EH (cell line): ENCODE measurements at regions not wholly inside any gene's neighbourhood (a gene's known extent, or its start where the extent isn't known, plus 50 kb on each side); places are given as distances from the start of the nearest gene placed in this dataset.
A peak's percentile ranks its signal among the peaks of the same experiment; 100 is the strongest.
"Not testable (repeated sequence)": the region's sequence is repeated elsewhere in the genome, so short reads cannot be mapped to it uniquely, and the experiment has no call there.

Experiments used
- DNase-seq: peaks from one replicate; pipeline ENCODE4 v3.0.0-alpha.2; 2015; ENCODE audit warnings: low read depth

GRCh38 chr9:78671785-78672184 is 374.9 kb downstream of the PSAT1 start:
- peak; percentile 50 for DNase-seq

- DNase-seq: no peak
Observed at GRCh38 chr9:78674874-78675273, 377.9 kb downstream of the PSAT1 start.

GRCh38 chr9:78676009-78676408 is 379.1 kb downstream of the PSAT1 start:
- DNase-seq: peak; percentile 87

DNA sequence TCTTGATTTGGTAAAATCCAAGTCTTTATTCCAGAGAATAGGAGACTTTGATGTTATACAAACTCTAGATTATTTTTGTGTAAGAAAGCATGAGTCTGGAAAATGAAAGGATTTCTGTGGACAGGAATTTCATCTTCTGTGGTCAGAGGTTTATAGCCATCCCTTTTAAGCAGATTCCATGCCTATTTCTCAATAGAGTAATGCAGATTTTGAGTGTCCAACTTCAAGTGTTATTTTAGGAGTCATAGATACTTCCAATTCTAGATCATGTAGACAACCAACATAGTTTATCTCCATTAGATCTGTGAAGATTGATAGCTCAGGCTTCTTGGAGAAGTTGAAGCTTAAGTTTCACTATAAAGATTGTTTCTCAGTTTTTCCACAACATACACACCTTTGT is 379.7 kb downstream of the PSAT1 start:
- DNase-seq: peak; percentile 93

DNA sequence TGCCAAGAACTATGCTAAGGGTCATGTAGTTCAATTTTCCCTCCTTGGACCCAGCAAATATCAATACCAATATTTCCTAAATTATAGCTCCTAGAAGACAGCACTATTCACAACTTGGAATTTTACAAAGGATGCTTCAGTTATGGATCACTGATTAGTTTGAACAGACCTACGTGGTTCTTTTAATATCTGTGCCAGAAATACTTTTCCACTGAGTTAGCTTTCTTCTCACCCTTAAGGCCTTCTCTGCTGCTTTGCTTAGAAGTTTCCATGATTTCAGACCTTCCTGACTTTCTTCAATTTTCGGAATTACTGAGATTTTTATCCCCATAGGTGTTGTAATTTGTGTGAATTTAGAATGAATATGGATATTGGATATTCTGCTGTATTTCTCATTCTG is 380.4 kb downstream of the PSAT1 start:
- peak; percentile 65 for DNase-seq

- DNase-seq: no peak
Observed at GRCh38 chr9:78678877-78679276, 382.0 kb downstream of the PSAT1 start.

- DNase-seq: no peak
Observed at GRCh38 chr9:78680196-78680595, 383.3 kb downstream of the PSAT1 start.

GRCh38 chr9:78682216-78682615 is 385.3 kb downstream of the PSAT1 start:
- no peak for DNase-seq

DNA sequence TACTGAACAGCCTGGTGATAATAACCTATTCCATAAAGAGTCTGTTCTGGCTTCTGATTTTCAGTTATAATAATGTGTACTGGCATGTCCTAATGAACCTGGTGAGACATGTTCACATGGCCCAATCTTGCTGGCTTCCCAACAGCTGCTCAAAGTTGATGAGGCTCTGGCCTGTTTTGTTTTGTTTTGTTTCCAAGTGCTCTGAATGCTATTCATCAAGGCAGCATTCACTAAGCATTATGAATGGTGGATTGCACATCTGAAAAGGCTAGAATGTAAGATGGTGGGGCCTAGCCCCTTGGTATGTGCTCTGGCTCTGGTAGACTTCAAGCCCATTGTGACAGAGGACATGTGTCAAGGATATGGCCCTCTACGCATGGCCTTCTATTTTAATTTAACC is 388.5 kb downstream of the PSAT1 start:
- DNase-seq: no peak

DNA sequence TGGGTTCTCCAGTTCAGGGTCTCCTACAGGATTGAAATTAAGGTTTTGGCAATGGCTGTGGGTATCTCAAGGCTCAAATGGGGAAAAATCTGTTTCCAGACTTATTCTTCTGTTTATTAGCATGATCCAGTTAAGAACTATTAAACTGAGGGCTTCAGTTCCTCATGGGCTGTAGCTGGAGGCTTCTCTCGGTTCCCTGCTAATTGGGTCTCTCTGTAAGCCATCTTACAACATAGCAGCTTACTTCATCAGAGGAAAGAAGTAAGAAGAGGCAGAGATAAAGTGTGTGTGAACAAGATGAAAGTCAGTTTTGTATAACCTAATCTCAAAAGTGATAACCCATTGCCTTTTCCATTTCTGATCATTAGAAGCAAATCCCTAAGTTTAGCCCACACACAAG is 391.9 kb downstream of the PSAT1 start:
- DNase-seq: no peak

- DNase-seq: peak; percentile 85
Observed at GRCh38 chr9:78691542-78691941, 394.6 kb downstream of the PSAT1 start.

- peak; percentile 93 for DNase-seq
Observed at GRCh38 chr9:78692871-78693270, 395.9 kb downstream of the PSAT1 start.

GRCh38 chr9:78694974-78695373 is 398.0 kb downstream of the PSAT1 start:
- no peak for DNase-seq

GRCh38 chr9:78695519-78695918 is 398.6 kb downstream of the PSAT1 start:
- no peak for DNase-seq

GRCh38 chr9:78697618-78698017 is 400.7 kb downstream of the PSAT1 start:
- peak; percentile 61 for DNase-seq

DNA sequence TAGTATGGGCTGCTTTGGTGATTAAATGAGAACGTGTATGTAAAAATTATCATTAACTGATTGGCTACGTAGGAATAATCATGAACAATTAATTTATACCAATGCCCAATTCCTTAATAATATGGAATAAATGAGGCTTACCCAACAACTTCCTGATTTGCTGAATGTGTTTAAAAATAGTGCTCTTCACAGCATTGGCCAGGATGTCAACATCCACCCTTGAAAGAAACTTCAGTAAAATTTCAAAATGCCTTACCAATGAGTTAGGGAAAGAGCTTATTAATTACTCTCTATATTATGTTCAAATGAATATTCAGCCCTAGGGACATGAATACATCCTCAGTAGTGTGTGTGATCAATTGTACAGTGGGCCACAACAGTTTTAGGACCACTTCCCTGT is 401.4 kb downstream of the PSAT1 start:
- DNase-seq: peak; percentile 40

DNA sequence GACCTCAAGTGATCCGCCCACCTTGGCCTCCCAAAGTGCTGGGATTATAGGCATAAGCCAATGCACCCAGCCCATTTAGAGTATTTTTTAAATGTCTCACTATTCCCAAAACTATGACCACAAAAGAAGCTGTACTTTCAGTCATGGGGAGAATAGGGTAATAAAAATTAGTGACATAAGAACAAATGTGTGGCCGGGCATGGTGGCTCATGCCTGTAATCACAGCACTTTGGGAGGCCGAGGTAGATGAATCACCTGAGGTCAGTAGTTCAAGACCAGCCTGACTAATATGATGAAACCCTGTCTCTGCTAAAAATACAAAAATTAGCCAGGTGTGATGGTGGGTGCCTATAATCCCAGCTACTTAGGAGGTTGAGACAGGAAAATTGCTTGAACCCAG is 402.3 kb downstream of the PSAT1 start:
- peak; percentile 44 for DNase-seq

DNA sequence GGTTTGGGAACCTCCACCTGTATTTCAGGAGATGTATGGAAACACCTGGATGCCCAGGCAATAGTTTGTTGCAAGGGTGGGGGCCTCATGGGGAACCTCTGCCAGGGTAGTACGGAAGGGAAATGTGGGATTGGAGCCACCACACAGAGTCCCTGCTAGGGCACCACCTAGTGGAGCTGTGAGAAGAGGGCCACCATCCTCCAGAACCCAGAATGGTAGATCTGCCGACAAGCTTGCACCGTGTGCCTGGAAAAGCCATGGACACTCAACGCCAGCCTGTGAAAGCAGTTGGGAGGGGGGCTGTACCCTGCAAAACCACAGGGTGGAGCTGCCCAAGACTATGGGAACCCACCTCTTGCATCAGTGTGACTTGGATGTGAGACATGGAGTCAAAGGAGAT is 407.2 kb downstream of the PSAT1 start:
- not testable (repeated sequence) for DNase-seq

- DNase-seq: no peak
Observed at GRCh38 chr9:78707080-78707479, 410.2 kb downstream of the PSAT1 start.

DNA sequence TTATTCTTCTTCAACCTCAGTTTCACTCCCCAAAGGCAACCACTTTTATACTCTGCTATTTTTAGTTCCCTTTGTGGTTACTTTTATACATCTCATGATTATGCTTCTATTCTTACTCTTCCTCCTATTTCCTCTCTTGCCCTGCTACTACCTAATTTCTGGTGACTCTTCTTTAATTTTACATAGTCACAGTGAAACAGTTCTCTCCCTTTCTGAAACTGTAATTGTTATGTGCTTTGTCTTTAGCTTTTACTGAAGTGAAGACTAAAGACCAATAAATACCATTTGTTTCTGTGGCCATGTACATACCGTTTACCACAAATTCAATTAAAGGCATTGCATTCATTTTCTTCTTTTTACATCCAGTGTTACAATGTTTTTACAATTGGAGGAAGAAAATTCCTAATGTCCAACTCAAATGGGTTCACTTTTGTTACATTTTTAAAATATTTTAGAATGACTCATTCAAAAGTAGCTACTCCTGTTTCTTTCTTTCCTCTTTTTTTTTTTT is 410.6 kb downstream of the PSAT1 start:
- DNase-seq: peak; percentile 96

DNA sequence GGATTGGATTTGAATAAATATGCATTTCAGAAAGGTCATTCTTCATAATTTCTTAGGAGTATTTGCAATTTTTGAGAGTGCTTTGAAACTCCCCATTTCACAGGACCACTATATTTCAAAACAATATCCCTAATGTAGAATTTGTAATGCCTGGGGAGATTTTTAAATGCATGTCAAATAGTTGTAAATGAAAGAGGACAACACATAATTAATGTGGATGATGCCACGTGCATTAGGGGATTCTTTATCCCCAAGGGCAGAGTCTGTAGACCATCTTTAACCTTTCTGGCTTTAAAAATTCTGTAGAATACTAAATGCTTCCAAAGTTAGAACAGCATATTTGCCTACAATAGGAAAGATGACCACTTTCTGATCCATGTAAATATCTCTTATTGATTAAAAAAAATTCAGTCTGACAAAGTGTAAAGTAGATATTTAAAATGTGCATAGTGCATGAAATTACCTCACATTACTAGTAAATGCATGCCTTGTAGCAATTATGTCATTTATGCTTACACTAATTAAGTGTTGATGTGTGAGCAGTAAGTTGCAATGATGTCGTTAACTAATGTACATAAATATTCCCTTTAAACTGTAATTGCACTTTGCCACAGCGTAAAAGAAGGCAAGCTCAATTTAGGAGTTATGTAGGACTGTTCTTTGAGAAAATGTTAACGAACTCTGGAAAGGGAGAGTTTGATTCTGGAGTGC is 416.1 kb downstream of the PSAT1 start:
- no peak for DNase-seq

DNA sequence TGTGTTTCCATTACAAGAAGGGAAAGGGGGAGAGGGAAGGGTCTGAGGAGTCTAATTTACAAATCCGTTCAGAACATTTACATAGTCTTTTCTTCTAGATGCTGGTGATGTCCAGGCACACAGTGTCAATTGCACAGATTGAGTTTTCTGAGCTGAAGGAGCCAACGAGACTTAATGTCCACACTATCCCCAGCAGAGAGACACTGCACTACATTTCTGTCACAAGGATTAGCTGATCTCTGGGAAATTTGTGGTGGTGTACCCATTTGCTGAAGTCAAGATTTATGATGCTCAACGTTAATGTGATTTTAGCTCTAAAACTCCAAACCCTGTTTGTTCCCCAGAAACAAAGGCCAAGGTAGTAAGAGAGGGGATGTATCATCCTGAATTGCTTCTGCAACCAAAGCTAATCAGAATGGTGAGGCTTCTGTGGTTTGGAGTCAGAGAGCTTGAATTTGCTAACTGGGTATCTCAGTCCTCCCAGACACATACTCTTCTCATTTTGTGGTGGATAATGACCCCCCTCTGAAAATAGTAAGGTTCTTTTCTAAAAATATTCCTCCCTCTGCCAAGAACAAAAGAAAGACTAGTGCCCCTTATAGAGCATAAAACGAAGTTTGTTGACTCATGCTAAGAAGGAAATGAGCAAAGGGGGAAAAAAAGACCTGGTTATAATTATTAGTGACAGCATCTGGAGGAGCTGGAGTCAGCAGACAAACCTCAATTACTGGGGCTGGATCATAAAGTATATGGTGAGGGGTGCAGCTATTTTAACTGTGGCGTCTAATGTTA is 416.9 kb downstream of the PSAT1 start:
- peak; percentile 96 for DNase-seq

DNA sequence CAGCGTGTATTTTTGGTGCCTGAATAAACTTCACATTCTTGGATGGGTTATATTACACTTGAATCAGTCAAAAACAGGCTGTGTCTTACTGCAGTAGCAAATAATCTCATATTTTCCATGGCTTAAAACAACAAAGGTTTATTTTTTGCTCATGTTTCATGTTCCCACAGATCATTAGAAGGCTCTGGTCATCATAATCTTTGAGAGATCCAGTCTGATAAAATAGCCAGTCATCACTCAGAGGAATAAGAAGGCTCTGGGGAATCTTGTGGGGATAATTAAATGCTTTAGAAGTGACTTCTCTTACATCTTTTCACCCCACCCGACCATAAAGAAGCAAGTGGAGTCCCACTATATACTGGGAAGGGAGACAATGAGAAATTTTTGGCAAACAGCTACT is 417.7 kb downstream of the PSAT1 start:
- DNase-seq: peak; percentile 97
